Erythroblast (primary cell): ENCODE measurements at regions not wholly inside any gene's neighbourhood (a gene's known extent, or its start where the extent isn't known, plus 50 kb on each side); places are given as distances from the start of the nearest gene placed in this dataset.

Experiments
- GATA1 ChIP-seq: IDR thresholded peaks from 2 replicates; pipeline ENCODE4 v1.6.1; 2011; ENCODE audit warnings: low read depth, mild to moderate bottlenecking, control low read depth, low read length, moderate library complexity
- POLR2A ChIP-seq: IDR thresholded peaks from 2 replicates; pipeline ENCODE4 v1.6.1; 2011; ENCODE audit warnings: mild to moderate bottlenecking, low read length

GRCh38 chr4:66045913-66046312, 375.6 kb upstream of the EPHA5 start:
- TF ChIP-seq GATA1 (no peak), POLR2A (no peak)
